Endodermal cell (in vitro differentiated cells): ENCODE measurements at regions not wholly inside any gene's neighbourhood (a gene's known extent, or its start where the extent isn't known, plus 50 kb on each side); places are given as distances from the start of the nearest gene placed in this dataset.

Source experiments
- DNase-seq: peaks from one replicate; pipeline ENCODE4 v3.0.0-alpha.2; 2017
- H3K27ac ChIP-seq: 2 replicates; pipeline ENCODE4 v1.5.1; 2013; ENCODE audit warnings: mild to moderate bottlenecking, low read depth, low read length, moderate library complexity
- H3K27me3 ChIP-seq: 2 replicates; pipeline ENCODE4 v1.6.1; 2013; ENCODE audit warnings: mild to moderate bottlenecking, low read length, moderate library complexity; ENCODE audit not compliant: insufficient read depth, control insufficient read depth, poor library complexity, severe bottlenecking
- H3K36me3 ChIP-seq: 2 replicates; pipeline ENCODE4 v1.7.0; 2013; ENCODE audit warnings: mild to moderate bottlenecking, low read length, moderate library complexity; ENCODE audit not compliant: control insufficient read depth, insufficient read depth
- H3K4me1 ChIP-seq: one replicate; pipeline ENCODE4 v1.7.0; 2013; ENCODE audit warnings: low read length; ENCODE audit not compliant: control insufficient read depth, insufficient read depth
- H3K4me3 ChIP-seq: 2 replicates; pipeline ENCODE4 v1.5.1; 2013; ENCODE audit warnings: mild to moderate bottlenecking, low read length, moderate library complexity
- H3K9ac ChIP-seq: 2 replicates; pipeline ENCODE4 v1.6.1; 2013; ENCODE audit warnings: mild to moderate bottlenecking, low read length, moderate library complexity; ENCODE audit not compliant: poor library complexity, severe bottlenecking; ENCODE audit errors: extremely low read depth
- H3K9me3 ChIP-seq: 2 replicates; pipeline ENCODE4 v1.6.1; 2013; ENCODE audit warnings: mild to moderate bottlenecking, low read length, moderate library complexity; ENCODE audit not compliant: control insufficient read depth
- H3K27ac Mint-ChIP-seq: 2 replicates; pipeline ENCODE4 v1.8.0; 2020; ENCODE audit warnings: mixed read lengths
- H3K27me3 Mint-ChIP-seq: 2 replicates; pipeline ENCODE4 v1.8.0; 2021; ENCODE audit warnings: mild to moderate bottlenecking, mixed read lengths; ENCODE audit not compliant: insufficient read depth
- H3K36me3 Mint-ChIP-seq: 2 replicates; pipeline ENCODE4 v1.8.0; 2020; ENCODE audit warnings: low read depth, mixed read lengths
- H3K4me1 Mint-ChIP-seq: 2 replicates; pipeline ENCODE4 v1.8.0; 2020; ENCODE audit warnings: mixed read lengths
- H3K4me3 Mint-ChIP-seq: 2 replicates; pipeline ENCODE4 v1.8.0; 2020; ENCODE audit warnings: mild to moderate bottlenecking, moderate library complexity, mixed read lengths
- H3K9me3 Mint-ChIP-seq: 2 replicates; pipeline ENCODE4 v1.8.0; 2020; ENCODE audit warnings: mild to moderate bottlenecking, mixed read lengths
- CTCF ChIP-seq: fragments of 200-600 bp; sonication (generic); conservative IDR thresholded peaks from 2 replicates; pipeline ENCODE4 v1.5.0; 2021; ENCODE audit warnings: antibody characterized with exemption, mild to moderate bottlenecking
- WGBS, 2 experiments: methylation state at CpG; one replicate each; pipeline versions ENCODE4 v1.1.5 to v1.1.7; 2013; ENCODE audit warnings: missing lambda C conversion rate in 2 of 2, mixed read lengths in 1 of 2; ENCODE audit not compliant: insufficient coverage in 1 of 2, insufficient read length in 1 of 2; 5-methylcytosine and 5-hydroxymethylcytosine counted together

GRCh38 chr1:229838204-229838603 lies 212.2 kb downstream of the URB2 start:
- Histone ChIP-seq H3K27me3 (peaks cover 29% of the 10 kb centered on the region), H3K27ac (no peak overlapping the region), H3K9ac (no peak overlapping the region), H3K4me1 (no peaks in the 10 kb centered on the region), H3K4me3 (no peak overlapping the region), H3K36me3 (no peaks in the 10 kb centered on the region), H3K9me3 (no peaks in the 10 kb centered on the region)
- peaks cover 22% of the 10 kb centered on the region for H3K27me3 Mint-ChIP-seq
- no peak overlapping the region for H3K27ac Mint-ChIP-seq
- no peak for TF ChIP-seq CTCF
- H3K36me3 Mint-ChIP-seq: no peaks in the 10 kb centered on the region
- H3K4me3 Mint-ChIP-seq: no peak overlapping the region
- H3K4me1 Mint-ChIP-seq: no peaks in the 10 kb centered on the region
- DNase-seq: no peak
- no peaks in the 10 kb centered on the region for H3K9me3 Mint-ChIP-seq
- WGBS, 2 experiments: 93 to 95% methylated on average over 6 to 7 of the region's 7 CpGs

GRCh38 chr1:229839800-229840199 lies 213.8 kb downstream of the URB2 start:
- Histone ChIP-seq H3K27me3 (peaks cover 45% of the 10 kb centered on the region), H3K9me3 (no peaks in the 10 kb centered on the region), H3K4me3 (no peak overlapping the region), H3K4me1 (no peaks in the 10 kb centered on the region), H3K9ac (no peak overlapping the region), H3K36me3 (no peaks in the 10 kb centered on the region), H3K27ac (no peak overlapping the region)
- Mint-ChIP-seq H3K4me3 (no peak overlapping the region), H3K27ac (no peak overlapping the region), H3K9me3 (no peaks in the 10 kb centered on the region), H3K27me3 (peaks cover 31% of the 10 kb centered on the region), H3K4me1 (no peaks in the 10 kb centered on the region), H3K36me3 (no peaks in the 10 kb centered on the region)
- peak; percentile 36 for TF ChIP-seq CTCF
- 92% methylated on average over 3 of the region's 3 CpGs; no CpG with 5 or more reads in 1 of the 2 experiments for WGBS, 2 experiments
- no peak for DNase-seq

- Histone ChIP-seq H3K36me3 (no peaks in the 10 kb centered on the region), H3K9ac (no peak overlapping the region), H3K4me1 (no peaks in the 10 kb centered on the region), H3K4me3 (no peak overlapping the region), H3K27me3 (peaks cover 59% of the 10 kb centered on the region), H3K27ac (no peak overlapping the region), H3K9me3 (no peaks in the 10 kb centered on the region)
- no peak for DNase-seq
- H3K4me3 Mint-ChIP-seq: no peak overlapping the region
- no peak overlapping the region for H3K27ac Mint-ChIP-seq
- 93 to 96% methylated on average over 5 of the region's 5 CpGs for WGBS, 2 experiments
- H3K27me3 Mint-ChIP-seq: peaks cover 36% of the 10 kb centered on the region
- no peaks in the 10 kb centered on the region for H3K9me3 Mint-ChIP-seq
- no peak for TF ChIP-seq CTCF
- H3K36me3 Mint-ChIP-seq: no peaks in the 10 kb centered on the region
- no peaks in the 10 kb centered on the region for H3K4me1 Mint-ChIP-seq
These were observed 215.2 kb downstream of the URB2 start for GRCh38 chr1:229841230-229841629.
